GM12878 (cell line): ENCODE measurements at regions not wholly inside any gene's neighbourhood (a gene's known extent, or its start where the extent isn't known, plus 50 kb on each side); places are given as distances from the start of the nearest gene placed in this dataset.

Source experiments
- DPF2 ChIP-seq: fragments of 450-650 bp; IDR thresholded peaks from 2 replicates; pipeline ENCODE4 v1.6.1; 2017; ENCODE audit warnings: mild to moderate bottlenecking
- EP300 ChIP-seq, 2 experiments: fragments of 150-350 bp in 1 of 2; IDR thresholded peaks; 2 replicates each; pipeline ENCODE4 v1.6.1; 2011 to 2012; ENCODE audit warnings: low read depth in 2 of 2, low read length in 2 of 2, borderline replicate concordance in 1 of 2, improper control_type of control experiment in 1 of 2, inconsistent platforms in 1 of 2; ENCODE audit not compliant: control insufficient read depth in 1 of 2
- FOXM1 ChIP-seq: IDR thresholded peaks from 2 replicates; pipeline ENCODE4 v1.6.1; 2012; ENCODE audit warnings: low read depth, mild to moderate bottlenecking, inconsistent platforms, low read length, moderate library complexity
- JUND ChIP-seq: IDR thresholded peaks from 2 replicates; pipeline ENCODE4 v1.6.1; 2012; ENCODE audit warnings: low read depth, mild to moderate bottlenecking, low read length, improper control_type of control experiment, moderate library complexity
- SIN3A ChIP-seq: IDR thresholded peaks from 2 replicates; pipeline ENCODE4 v1.6.1; 2012; ENCODE audit warnings: low read depth, low read length, improper control_type of control experiment
- SIX5 ChIP-seq: IDR thresholded peaks from 2 replicates; pipeline ENCODE4 v1.6.1; 2011; ENCODE audit warnings: mild to moderate bottlenecking, low read depth, low read length, moderate library complexity; ENCODE audit not compliant: severe bottlenecking
- SP1 ChIP-seq: IDR thresholded peaks from one replicate; pipeline ENCODE4 v1.6.1; 2011; ENCODE audit warnings: low read depth, low read length
- TAF1 ChIP-seq: IDR thresholded peaks from 2 replicates; pipeline ENCODE4 v1.6.1; 2011; ENCODE audit warnings: mild to moderate bottlenecking, low read depth, low read length, borderline replicate concordance
- ZNF592 ChIP-seq: fragments of 450-650 bp; IDR thresholded peaks from 2 replicates; pipeline ENCODE4 v1.6.1; 2017; ENCODE audit warnings: mild to moderate bottlenecking, moderate library complexity
- TF ChIP-seq, protein P1 (sequence below), 3 experiments: IDR thresholded peaks in 2 of 3; conservative IDR thresholded peaks in 1 of 3; 2 replicates each; pipeline ENCODE4 v1.5.1; 2011; ENCODE audit warnings: low read depth in 3 of 3, low read length in 3 of 3, mild to moderate bottlenecking in 3 of 3, control low read depth in 2 of 3, moderate library complexity in 2 of 3, inconsistent platforms in 1 of 3, mixed read lengths in 1 of 3; ENCODE audit not compliant: control insufficient read depth in 2 of 3, insufficient read depth in 1 of 3; ENCODE audit errors: extremely low read depth in 1 of 3

GRCh38 chr12:24527102-24527501 is 421.8 kb downstream of the BCAT1 start:
- TF ChIP-seq DPF2 = no peak
- TF ChIP-seq SIN3A = no peak
- no peak for TF ChIP-seq ZNF592
- TF ChIP-seq, protein P1, sequence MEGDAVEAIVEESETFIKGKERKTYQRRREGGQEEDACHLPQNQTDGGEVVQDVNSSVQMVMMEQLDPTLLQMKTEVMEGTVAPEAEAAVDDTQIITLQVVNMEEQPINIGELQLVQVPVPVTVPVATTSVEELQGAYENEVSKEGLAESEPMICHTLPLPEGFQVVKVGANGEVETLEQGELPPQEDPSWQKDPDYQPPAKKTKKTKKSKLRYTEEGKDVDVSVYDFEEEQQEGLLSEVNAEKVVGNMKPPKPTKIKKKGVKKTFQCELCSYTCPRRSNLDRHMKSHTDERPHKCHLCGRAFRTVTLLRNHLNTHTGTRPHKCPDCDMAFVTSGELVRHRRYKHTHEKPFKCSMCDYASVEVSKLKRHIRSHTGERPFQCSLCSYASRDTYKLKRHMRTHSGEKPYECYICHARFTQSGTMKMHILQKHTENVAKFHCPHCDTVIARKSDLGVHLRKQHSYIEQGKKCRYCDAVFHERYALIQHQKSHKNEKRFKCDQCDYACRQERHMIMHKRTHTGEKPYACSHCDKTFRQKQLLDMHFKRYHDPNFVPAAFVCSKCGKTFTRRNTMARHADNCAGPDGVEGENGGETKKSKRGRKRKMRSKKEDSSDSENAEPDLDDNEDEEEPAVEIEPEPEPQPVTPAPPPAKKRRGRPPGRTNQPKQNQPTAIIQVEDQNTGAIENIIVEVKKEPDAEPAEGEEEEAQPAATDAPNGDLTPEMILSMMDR (IDR thresholded peaks at IDR 0.05 in 2 of 3, conservative IDR thresholded peaks at IDR 0.05 in 1 of 3; ENCODE audit: control insufficient read depth in 2 of 3, extremely low read depth in 1 of 3, insufficient read depth in 1 of 3, low read depth in 3 of 3, low read length in 3 of 3) = no peak
- no peak for TF ChIP-seq JUND
- no peak for TF ChIP-seq TAF1
- TF ChIP-seq SIX5 = no peak
- TF ChIP-seq SP1 = no peak
- no peak for TF ChIP-seq EP300 (IDR thresholded peaks at IDR 0.05; ENCODE audit: borderline replicate concordance in 1 of 2, control insufficient read depth in 1 of 2, low read depth in 2 of 2, low read length in 2 of 2)
- TF ChIP-seq FOXM1 = no peak
